IMR-90 (cell line): ENCODE measurements at regions not wholly inside any gene's neighbourhood (a gene's known extent, or its start where the extent isn't known, plus 50 kb on each side); places are given as distances from the start of the nearest gene placed in this dataset.

Experiments used
- ATAC-seq: fragments of 200-7000 bp; cut with Tn5 transposase; 2 replicates; pipeline ENCODE4 v1.9.1; 2020; ENCODE audit warnings: low read depth, mild to moderate bottlenecking, moderate library complexity
- BruUV-seq: library from RNA; stranded (reverse); fragments of 400-500 nt; replicated peaks from 2 replicates; lab custom pipeline; 2021; lab: Mats Ljungman, UMichigan
- CTCF ChIA-PET: fragments of 300-600 bp; formaldehyde crosslinking; extraction: SDS; loops from one replicate; lab custom pipeline; 2021; ENCODE audit warnings: antibody characterized with exemption; lab: Yijun Ruan, JAX
- POLR2A ChIA-PET: fragments of 300-600 bp; sonication (Branson Sonifier 250); formaldehyde crosslinking; loops from one replicate; lab custom pipeline; 2022; ENCODE audit warnings: antibody characterized with exemption; ENCODE audit not compliant: unreplicated experiment; lab: Charles Lee
- DNase-seq: peaks from one replicate; pipeline ENCODE4 v3.0.0; 2013
- H2AFZ ChIP-seq: replicated peaks from 2 replicates; pipeline ENCODE3; 2013; ENCODE audit warnings: low read length, mild to moderate bottlenecking; ENCODE audit not compliant: poor library complexity
- H2AK5ac ChIP-seq: 2 replicates; pipeline ENCODE4 v1.6.1; 2013; ENCODE audit warnings: low read depth, low read length, inconsistent platforms
- H2AK9ac ChIP-seq: replicated peaks from 2 replicates; pipeline ENCODE3; 2013; ENCODE audit warnings: mild to moderate bottlenecking, low read depth, low read length, moderate library complexity; ENCODE audit not compliant: poor library complexity
- H2BK120ac ChIP-seq: 2 replicates; pipeline ENCODE4 v1.6.1; 2013; ENCODE audit warnings: low read depth, low read length, inconsistent platforms
- H2BK15ac ChIP-seq: 3 replicates; pipeline ENCODE4 v1.6.1; 2013; ENCODE audit warnings: low read depth, low read length, inconsistent platforms
- H2BK20ac ChIP-seq: 2 replicates; pipeline ENCODE4 v1.6.1; 2013; ENCODE audit warnings: low read depth, mild to moderate bottlenecking, inconsistent platforms, low read length, moderate library complexity
- H2BK5ac ChIP-seq: 2 replicates; pipeline ENCODE4 v1.6.1; 2013; ENCODE audit warnings: mild to moderate bottlenecking, low read depth, low read length, inconsistent platforms; ENCODE audit not compliant: poor library complexity, severe bottlenecking
- H3K14ac ChIP-seq: replicated peaks from 2 replicates; pipeline ENCODE4 v1.6.1; 2013; ENCODE audit warnings: low read depth, low read length, inconsistent platforms
- H3K18ac ChIP-seq: 2 replicates; pipeline ENCODE4 v1.6.1; 2013; ENCODE audit warnings: low read depth, low read length, control low read depth
- H3K23ac ChIP-seq: 2 replicates; pipeline ENCODE4 v1.6.1; 2013; ENCODE audit warnings: low read depth, low read length, inconsistent platforms
- H3K27ac ChIP-seq: 2 replicates; pipeline ENCODE4 v1.5.1; 2013; ENCODE audit warnings: mild to moderate bottlenecking, control low read depth, low read length; ENCODE audit not compliant: insufficient read depth
- H3K27me3 ChIP-seq: 2 replicates; pipeline ENCODE4 v1.6.1; 2013; ENCODE audit warnings: low read length; ENCODE audit not compliant: control insufficient read depth, insufficient read depth
- H3K36me3 ChIP-seq: 2 replicates; pipeline ENCODE4 v1.6.1; 2013; ENCODE audit warnings: low read length, mixed read lengths; ENCODE audit not compliant: control insufficient read depth, insufficient read depth
- H3K4ac ChIP-seq: 2 replicates; pipeline ENCODE4 v1.6.1; 2013; ENCODE audit warnings: low read depth, low read length, inconsistent platforms
- H3K4me1 ChIP-seq: 2 replicates; pipeline ENCODE4 v1.6.1; 2013; ENCODE audit warnings: low read length, mixed read lengths; ENCODE audit not compliant: control insufficient read depth, insufficient read depth
- H3K4me2 ChIP-seq: 2 replicates; pipeline ENCODE4 v1.6.1; 2013; ENCODE audit warnings: low read depth, mild to moderate bottlenecking, control low read depth, low read length, moderate library complexity
- H3K4me3 ChIP-seq: 2 replicates; pipeline ENCODE4 v1.5.1; 2013; ENCODE audit warnings: low read depth, mild to moderate bottlenecking, control low read depth, low read length, moderate library complexity; ENCODE audit not compliant: insufficient read depth
- H3K56ac ChIP-seq: 2 replicates; pipeline ENCODE4 v1.6.1; 2013; ENCODE audit warnings: low read length, inconsistent platforms; ENCODE audit not compliant: insufficient read depth; ENCODE audit errors: extremely low read depth
- H3K79me1 ChIP-seq, 2 experiments: 2 replicates each; pipeline ENCODE4 v1.6.1; 2013; ENCODE audit warnings: low read length in 2 of 2, inconsistent platforms in 1 of 2, low read depth in 1 of 2
- H3K9ac ChIP-seq: 2 replicates; pipeline ENCODE4 v1.6.1; 2013; ENCODE audit warnings: low read depth, low read length, control low read depth
- H3K9me1 ChIP-seq: 2 replicates; pipeline ENCODE4 v1.6.1; 2013; ENCODE audit warnings: low read length, inconsistent platforms; ENCODE audit not compliant: insufficient read depth
- H3K9me3 ChIP-seq: 2 replicates; pipeline ENCODE4 v1.6.1; 2013; ENCODE audit warnings: low read length; ENCODE audit not compliant: control insufficient read depth, insufficient read depth
- H4K20me1 ChIP-seq: 2 replicates; pipeline ENCODE4 v1.6.1; 2013; ENCODE audit warnings: low read length, inconsistent platforms; ENCODE audit not compliant: insufficient read depth
- H4K5ac ChIP-seq: 2 replicates; pipeline ENCODE4 v1.6.1; 2013; ENCODE audit warnings: mild to moderate bottlenecking, low read depth, low read length, control low read depth
- H4K8ac ChIP-seq, 2 experiments: 2 replicates each; pipeline ENCODE4 v1.6.1; 2013; ENCODE audit warnings: low read depth in 2 of 2, low read length in 2 of 2, control low read depth in 1 of 2, inconsistent platforms in 1 of 2
- H4K91ac ChIP-seq: 2 replicates; pipeline ENCODE4 v1.6.1; 2013; ENCODE audit warnings: low read depth, low read length, inconsistent platforms; ENCODE audit not compliant: insufficient read depth
- BHLHE40 ChIP-seq: fragments of 150-350 bp; IDR thresholded peaks from 2 replicates; pipeline ENCODE4 v1.6.1; 2016; ENCODE audit warnings: mild to moderate bottlenecking, low read depth, low read length
- CHD1 ChIP-seq: IDR thresholded peaks from 2 replicates; pipeline ENCODE4 v1.6.1; 2012; ENCODE audit warnings: low read depth, low read length, improper control_type of control experiment
- FOS ChIP-seq: fragments of 150-350 bp; IDR thresholded peaks from 2 replicates; pipeline ENCODE4 v1.6.1; 2016; ENCODE audit warnings: low read depth, low read length
- MAFK ChIP-seq: IDR thresholded peaks from 2 replicates; pipeline ENCODE4 v1.6.1; 2012; ENCODE audit warnings: low read depth, low read length, improper control_type of control experiment
- MXI1 ChIP-seq: IDR thresholded peaks from 2 replicates; pipeline ENCODE4 v1.6.1; 2012; ENCODE audit warnings: low read depth, mild to moderate bottlenecking, low read length, moderate library complexity, borderline replicate concordance
- NFE2L2 ChIP-seq: fragments of 150-350 bp; IDR thresholded peaks from 2 replicates; pipeline ENCODE4 v1.6.1; 2016; ENCODE audit warnings: low read depth, mild to moderate bottlenecking, low read length
- RCOR1 ChIP-seq: IDR thresholded peaks from 2 replicates; pipeline ENCODE4 v1.6.1; 2012; ENCODE audit warnings: mild to moderate bottlenecking, low read length, improper control_type of control experiment; ENCODE audit not compliant: insufficient replicate concordance
- RFX5 ChIP-seq: IDR thresholded peaks from 2 replicates; pipeline ENCODE4 v1.8.0; 2012; ENCODE audit warnings: low read depth, mild to moderate bottlenecking, low read length, moderate library complexity
- WGBS, 2 experiments: methylation state at CpG; one replicate each; pipeline versions ENCODE4 v1.1.5 to v1.1.7; 2013; ENCODE audit warnings: missing lambda C conversion rate in 2 of 2; ENCODE audit not compliant: insufficient read length in 1 of 2; ENCODE audit errors: extremely low coverage in 2 of 2; 5-methylcytosine and 5-hydroxymethylcytosine counted together
- dilution Hi-C: fragments of 300-500 bp; cut with HindIII; formaldehyde crosslinking; loops from one replicate; pipeline ENCODE4 v1.14.3; 2018; ENCODE audit warnings: low sequenced_read_pairs; ENCODE audit not compliant: unreplicated experiment
- in situ Hi-C: fragments of 300-500 bp; cut with MboI; formaldehyde crosslinking; loops from 3 replicates; pipeline ENCODE4 v1.14.3; 2019; ENCODE audit warnings: low sequenced_read_pairs, inconsistent platforms, mixed read lengths
- intact Hi-C: fragments of 100-400 bp; cut with micrococcal nuclease; formaldehyde crosslinking; loops from 2 replicates; pipeline ENCODE4 v1.10.0; 2022
- TF ChIP-seq, protein P1 (sequence below): fragments of 150-350 bp; IDR thresholded peaks from 2 replicates; pipeline ENCODE4 v1.6.1; 2016; ENCODE audit warnings: low read depth, mild to moderate bottlenecking, low read length, moderate library complexity, borderline replicate concordance
- TF ChIP-seq, protein P2 (sequence below): fragments of 150-350 bp; IDR thresholded peaks from 2 replicates; pipeline ENCODE4 v1.6.1; 2017; ENCODE audit warnings: mild to moderate bottlenecking, antibody characterized with exemption, low read length, low read depth
- TF ChIP-seq, protein P3 (sequence below): conservative IDR thresholded peaks from 2 replicates; pipeline ENCODE4 v1.5.1; 2012; ENCODE audit warnings: mild to moderate bottlenecking, low read depth, low read length, improper control_type of control experiment

DNA sequence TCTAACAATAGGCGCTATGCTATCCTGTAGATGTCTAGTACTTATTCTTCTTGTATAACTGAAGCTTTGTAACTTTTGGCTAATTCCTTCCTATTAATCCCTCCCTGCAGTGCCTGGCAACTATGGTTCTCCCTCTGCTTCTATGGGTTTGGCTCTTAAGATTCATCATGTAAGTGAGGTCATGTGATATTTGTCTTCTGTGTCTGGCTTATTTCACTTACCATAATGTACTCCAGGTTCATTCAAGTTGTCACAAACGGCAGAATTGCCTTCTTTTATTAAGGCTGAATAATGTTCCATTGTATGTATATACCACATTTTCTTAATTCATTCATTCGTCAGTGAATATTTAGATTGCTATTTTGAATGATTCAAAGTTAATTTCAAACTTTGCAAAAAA lies 149.9 kb upstream of the GAS1 start:
- Histone ChIP-seq H4K20me1 (no peaks in the 10 kb centered on the region), H3K4ac (no peak overlapping the region), H2AK5ac (no peak overlapping the region), H3K27ac (no peak overlapping the region), H4K91ac (no peak overlapping the region), H3K18ac (no peak overlapping the region), H3K4me3 (no peak overlapping the region), H3K36me3 (no peaks in the 10 kb centered on the region), H3K9me3 (no peaks in the 10 kb centered on the region), H3K27me3 (no peaks in the 10 kb centered on the region), H3K23ac (no peak overlapping the region), H3K9ac (no peak overlapping the region), H2BK15ac (no peak overlapping the region), H2AK9ac (no peak overlapping the region), H3K4me1 (peaks cover under 1% of the 10 kb centered on the region), H2BK120ac (no peak overlapping the region), H3K9me1 (no peaks in the 10 kb centered on the region), H3K56ac (no peak overlapping the region), H4K5ac (no peak overlapping the region), H4K8ac (no peak overlapping the region), H3K14ac (no peak overlapping the region), H2AFZ (no peak overlapping the region), H3K4me2 (no peak overlapping the region), H2BK20ac (no peak overlapping the region), H2BK5ac (no peak overlapping the region), H3K79me1 (no peaks in the 10 kb centered on the region)
- ChIA-PET POLR2A (no interaction called here), CTCF (no interaction called here)
- no TSS peak for BruUV-seq
- dilution Hi-C loops, result no loop called here
- no CpG with 5 or more reads among the region's 3 CpGs for WGBS, 2 experiments
- ATAC-seq, result no peak
- TF ChIP-seq BHLHE40, result no peak
- TF ChIP-seq CHD1, result no peak
- no peak for TF ChIP-seq NFE2L2
- TF ChIP-seq FOS, result no peak
- TF ChIP-seq, protein P1, sequence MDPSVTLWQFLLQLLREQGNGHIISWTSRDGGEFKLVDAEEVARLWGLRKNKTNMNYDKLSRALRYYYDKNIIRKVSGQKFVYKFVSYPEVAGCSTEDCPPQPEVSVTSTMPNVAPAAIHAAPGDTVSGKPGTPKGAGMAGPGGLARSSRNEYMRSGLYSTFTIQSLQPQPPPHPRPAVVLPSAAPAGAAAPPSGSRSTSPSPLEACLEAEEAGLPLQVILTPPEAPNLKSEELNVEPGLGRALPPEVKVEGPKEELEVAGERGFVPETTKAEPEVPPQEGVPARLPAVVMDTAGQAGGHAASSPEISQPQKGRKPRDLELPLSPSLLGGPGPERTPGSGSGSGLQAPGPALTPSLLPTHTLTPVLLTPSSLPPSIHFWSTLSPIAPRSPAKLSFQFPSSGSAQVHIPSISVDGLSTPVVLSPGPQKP, result no peak
- TF ChIP-seq MXI1, result no peak
- TF ChIP-seq, protein P2, sequence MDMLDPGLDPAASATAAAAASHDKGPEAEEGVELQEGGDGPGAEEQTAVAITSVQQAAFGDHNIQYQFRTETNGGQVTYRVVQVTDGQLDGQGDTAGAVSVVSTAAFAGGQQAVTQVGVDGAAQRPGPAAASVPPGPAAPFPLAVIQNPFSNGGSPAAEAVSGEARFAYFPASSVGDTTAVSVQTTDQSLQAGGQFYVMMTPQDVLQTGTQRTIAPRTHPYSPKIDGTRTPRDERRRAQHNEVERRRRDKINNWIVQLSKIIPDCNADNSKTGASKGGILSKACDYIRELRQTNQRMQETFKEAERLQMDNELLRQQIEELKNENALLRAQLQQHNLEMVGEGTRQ, result no peak
- no peak for TF ChIP-seq RCOR1
- TF ChIP-seq RFX5, result no peak
- TF ChIP-seq, protein P3, sequence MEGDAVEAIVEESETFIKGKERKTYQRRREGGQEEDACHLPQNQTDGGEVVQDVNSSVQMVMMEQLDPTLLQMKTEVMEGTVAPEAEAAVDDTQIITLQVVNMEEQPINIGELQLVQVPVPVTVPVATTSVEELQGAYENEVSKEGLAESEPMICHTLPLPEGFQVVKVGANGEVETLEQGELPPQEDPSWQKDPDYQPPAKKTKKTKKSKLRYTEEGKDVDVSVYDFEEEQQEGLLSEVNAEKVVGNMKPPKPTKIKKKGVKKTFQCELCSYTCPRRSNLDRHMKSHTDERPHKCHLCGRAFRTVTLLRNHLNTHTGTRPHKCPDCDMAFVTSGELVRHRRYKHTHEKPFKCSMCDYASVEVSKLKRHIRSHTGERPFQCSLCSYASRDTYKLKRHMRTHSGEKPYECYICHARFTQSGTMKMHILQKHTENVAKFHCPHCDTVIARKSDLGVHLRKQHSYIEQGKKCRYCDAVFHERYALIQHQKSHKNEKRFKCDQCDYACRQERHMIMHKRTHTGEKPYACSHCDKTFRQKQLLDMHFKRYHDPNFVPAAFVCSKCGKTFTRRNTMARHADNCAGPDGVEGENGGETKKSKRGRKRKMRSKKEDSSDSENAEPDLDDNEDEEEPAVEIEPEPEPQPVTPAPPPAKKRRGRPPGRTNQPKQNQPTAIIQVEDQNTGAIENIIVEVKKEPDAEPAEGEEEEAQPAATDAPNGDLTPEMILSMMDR, result no peak
- no peak for TF ChIP-seq MAFK
- in situ Hi-C loops, result no loop called here
- intact Hi-C loops, result no loop called here
- DNase-seq, result no peak
